COLO668 (cell line): ENCODE measurements at regions not wholly inside any gene's neighbourhood (a gene's known extent, or its start where the extent isn't known, plus 50 kb on each side); places are given as distances from the start of the nearest gene placed in this dataset.
"Not testable (repeated sequence)": the region's sequence is repeated elsewhere in the genome, so short reads cannot be mapped to it uniquely, and the experiment has no call there.

Experiments
- DNase-seq: peaks from one replicate; lab custom pipeline; 2025; ENCODE audit not compliant: unreplicated experiment; lab: John Stamatoyannopoulos, UW

GRCh38 chr6:100103194-100103593 is 109.2 kb upstream of the MCHR2 start:
- DNase-seq, result no peak

DNA sequence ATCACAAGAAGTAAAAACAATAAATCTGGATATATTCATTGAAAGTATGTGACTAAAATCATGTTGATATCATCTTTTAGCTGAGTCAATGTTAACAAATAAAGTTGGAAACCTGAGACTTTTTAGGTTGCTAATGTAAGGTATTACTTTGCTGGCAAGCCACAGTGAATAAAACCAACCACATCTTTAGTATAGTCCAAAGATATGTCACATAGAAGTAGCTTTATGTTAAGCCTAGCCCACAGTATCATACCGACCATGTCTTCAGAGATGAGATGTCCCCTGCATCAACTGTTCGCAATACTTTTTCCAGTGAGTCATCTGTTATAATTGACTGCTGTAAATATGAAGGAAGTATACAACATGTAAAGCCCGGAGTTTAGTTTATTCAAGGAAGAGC is 107.6 kb upstream of the MCHR2 start:
- DNase-seq, result no peak

DNA sequence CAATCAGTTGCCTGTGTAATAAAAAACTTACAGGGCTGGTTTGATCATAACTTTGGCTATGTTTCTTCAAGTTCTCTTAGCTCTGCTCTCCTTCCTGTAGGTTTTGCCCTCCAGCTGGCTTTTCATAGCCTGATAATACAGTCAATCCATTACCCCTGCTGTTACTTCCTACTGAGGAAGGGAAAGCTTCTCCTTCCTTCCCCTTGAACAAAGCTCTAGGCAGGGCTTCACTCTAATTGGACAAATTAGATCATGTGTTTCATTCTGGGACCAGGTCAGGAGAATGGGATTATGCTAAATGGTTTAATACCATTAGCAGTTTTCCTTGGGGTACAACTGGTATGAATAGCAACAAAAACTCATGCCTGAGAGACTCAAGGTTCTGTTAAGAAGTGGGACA is 106.8 kb upstream of the MCHR2 start:
- DNase-seq, result no peak

GRCh38 chr6:100099189-100100074 is 105.4 kb upstream of the MCHR2 start:
- DNase-seq, result no peak

GRCh38 chr6:100096936-100097335 is 102.9 kb upstream of the MCHR2 start:
- no peak for DNase-seq

DNA sequence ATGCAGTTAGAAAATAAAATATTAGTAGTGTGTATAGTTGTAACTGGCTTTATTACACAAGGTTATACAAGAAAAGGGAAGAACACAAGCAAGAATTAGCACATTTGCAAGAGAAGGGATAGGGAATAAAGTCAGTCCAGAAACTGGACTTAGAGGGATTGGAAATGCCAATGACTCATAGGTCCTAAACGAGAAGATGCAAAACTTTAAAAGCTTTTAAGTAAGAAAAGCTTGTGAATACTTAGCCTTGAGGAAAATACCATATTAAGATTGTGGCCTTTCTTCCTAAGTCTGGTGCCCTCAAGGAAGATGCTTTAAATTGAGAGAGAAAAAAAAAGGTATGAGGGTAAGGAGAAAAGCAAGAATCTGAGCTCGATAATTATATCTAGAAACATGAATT is 102.3 kb upstream of the MCHR2 start:
- no peak for DNase-seq

DNA sequence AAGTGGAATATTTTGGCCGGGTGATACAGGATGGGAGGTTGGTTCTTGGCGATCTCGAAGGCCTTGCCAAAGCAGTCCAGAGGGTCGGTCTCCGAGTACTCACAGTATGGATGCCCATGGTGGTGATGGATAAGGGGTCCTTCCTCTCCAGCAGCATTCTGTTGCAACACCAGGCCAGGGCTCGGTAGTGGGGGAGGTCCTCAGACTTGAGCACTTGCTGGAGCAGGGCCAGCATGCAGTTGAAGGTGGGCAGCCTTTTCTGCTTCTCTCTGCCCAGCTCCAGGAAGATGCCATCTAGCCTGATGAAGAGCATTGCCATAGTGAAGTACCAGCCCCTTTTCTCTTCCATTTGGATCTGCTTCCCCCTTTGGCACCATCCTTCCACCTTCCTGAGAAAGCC is 99.4 kb upstream of the MCHR2 start:
- no peak for DNase-seq

GRCh38 chr6:100088009-100088408 is 94.0 kb upstream of the MCHR2 start:
- no peak for DNase-seq

DNA sequence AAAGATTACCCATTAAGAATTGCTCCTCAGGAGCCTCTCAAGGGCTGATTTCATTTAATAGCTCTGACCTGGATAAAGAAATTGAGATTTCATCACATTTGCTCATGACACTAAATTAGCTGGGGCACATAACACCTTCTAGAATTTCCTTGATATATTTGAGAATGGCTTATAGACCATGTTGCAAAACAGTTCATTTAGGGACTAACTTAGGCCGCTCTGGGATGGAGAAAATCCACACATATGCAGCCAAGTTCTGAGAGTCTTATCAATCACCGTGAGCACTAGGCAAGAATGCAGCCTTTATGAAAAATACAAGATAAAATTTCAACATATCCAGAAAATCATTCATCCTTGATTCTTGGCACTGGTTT is 91.0 kb upstream of the MCHR2 start:
- no peak for DNase-seq

GRCh38 chr6:100084316-100084990 is 90.4 kb upstream of the MCHR2 start:
- no peak for DNase-seq

DNA sequence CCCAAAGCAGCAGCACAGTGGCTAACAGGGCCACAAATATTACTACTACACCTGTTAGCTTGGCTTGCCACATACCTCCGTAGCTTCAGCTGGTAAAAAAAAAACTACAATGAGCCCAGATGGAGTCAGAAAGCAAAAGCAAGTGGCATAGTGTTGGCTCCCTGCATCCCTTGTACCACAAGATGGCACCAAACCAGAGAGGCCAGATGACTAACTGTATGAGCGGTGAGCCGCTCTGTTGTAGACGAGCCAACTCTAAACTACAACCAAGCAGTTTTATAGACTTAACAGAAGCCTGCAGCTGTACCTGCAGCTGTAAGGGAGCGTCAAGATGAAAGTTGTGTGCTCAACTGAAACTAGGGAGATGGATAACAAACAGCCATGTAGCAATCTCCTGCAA is 84.5 kb upstream of the MCHR2 start:
- no peak for DNase-seq

DNA sequence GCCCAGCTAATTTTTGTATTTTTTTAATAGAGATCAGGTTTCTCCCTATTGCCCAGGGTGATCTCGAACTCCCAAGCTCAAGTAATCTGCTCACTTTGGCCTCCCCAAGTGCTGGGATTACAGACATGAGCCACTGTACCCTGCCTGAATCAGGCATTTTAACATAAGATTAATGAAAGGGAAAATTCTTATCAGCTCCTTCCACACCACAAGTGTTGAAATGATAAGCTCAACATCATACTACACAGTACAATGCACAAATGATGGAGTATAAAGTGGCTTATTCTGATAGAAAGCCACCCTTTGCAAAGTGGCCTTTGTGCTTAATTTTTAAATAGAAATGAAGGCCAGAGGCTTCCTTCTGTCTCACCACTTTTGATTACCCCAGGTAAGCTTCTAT is 71.3 kb upstream of the MCHR2 start:
- DNase-seq, result no peak

GRCh38 chr6:100062621-100063020 is 68.6 kb upstream of the MCHR2 start:
- DNase-seq, result no peak

- no peak for DNase-seq
These were observed 63.9 kb upstream of the MCHR2 start for GRCh38 chr6:100057941-100058340.

GRCh38 chr6:100050550-100050949 is 56.5 kb upstream of the MCHR2 start:
- no peak for DNase-seq

DNA sequence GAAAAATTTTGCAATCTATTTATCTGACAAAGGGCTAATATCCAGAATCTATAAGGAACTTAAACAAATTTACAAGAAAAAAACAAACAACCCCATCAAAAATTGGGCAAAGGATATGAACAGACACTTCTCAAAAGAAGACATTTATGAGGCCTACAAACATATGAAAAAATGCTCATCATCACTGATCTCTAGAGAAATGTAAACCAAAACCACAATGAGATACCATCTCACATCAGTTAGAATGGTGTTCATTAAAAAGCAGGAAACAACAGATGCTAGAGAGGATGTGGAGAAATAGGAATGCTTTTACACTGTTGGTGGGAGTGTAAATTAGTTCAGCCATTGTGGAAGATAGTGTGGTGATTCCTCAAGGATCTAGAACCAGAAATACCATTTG is 49.9 kb upstream of the MCHR2 start:
- DNase-seq, result not testable (repeated sequence)
